Head of caudate nucleus (tissue), 42 donors: ENCODE measurements at regions not wholly inside any gene's neighbourhood (a gene's known extent, or its start where the extent isn't known, plus 50 kb on each side); places are given as distances from the start of the nearest gene placed in this dataset.

Source experiments
- DNase-seq, 42 donors: peaks; one replicate each; pipeline versions ENCODE4 v3.0.0 to v3.0.0-alpha.2; 2020 to 2021; ENCODE audit warnings: mixed read lengths in 7 of 42
- intact Hi-C: fragments of 100-400 bp; cut with DNase I; formaldehyde crosslinking; loops from one replicate; pipeline ENCODE4 v1.15.0; 2022

- intact Hi-C loops = no loop called here
- DNase-seq = no peak
These were observed 746.7 kb upstream of the TYRP1 start for GRCh38 chr9:11946531-11946930.

GRCh38 chr9:11962327-11962726 lies 730.9 kb upstream of the TYRP1 start:
- no peak for DNase-seq
- intact Hi-C loops = no loop called here

- intact Hi-C loops = no loop called here
- DNase-seq = no peak
These were observed 726.4 kb upstream of the TYRP1 start for GRCh38 chr9:11966786-11967185.

- DNase-seq = no peak
- intact Hi-C loops = no loop called here
These were observed 724.6 kb upstream of the TYRP1 start for GRCh38 chr9:11968631-11969030.

- DNase-seq = no peak
- intact Hi-C loops = no loop called here
These were observed 720.2 kb upstream of the TYRP1 start for GRCh38 chr9:11973011-11973410.

- DNase-seq = no peak
- intact Hi-C loops = no loop called here
These were observed 719.7 kb upstream of the TYRP1 start for GRCh38 chr9:11973511-11973910.

GRCh38 chr9:11992866-11993265 lies 700.3 kb upstream of the TYRP1 start:
- no peak for DNase-seq
- intact Hi-C loops = no loop called here

GRCh38 chr9:12014488-12014887 lies 678.7 kb upstream of the TYRP1 start:
- intact Hi-C loops = no loop called here
- DNase-seq = no peak

GRCh38 chr9:12054235-12054634 lies 639.0 kb upstream of the TYRP1 start:
- intact Hi-C loops = no loop called here
- no peak for DNase-seq

- no peak for DNase-seq
- intact Hi-C loops = no loop called here
These were observed 636.3 kb upstream of the TYRP1 start for GRCh38 chr9:12056874-12057273.

GRCh38 chr9:12060067-12060466 lies 633.1 kb upstream of the TYRP1 start:
- DNase-seq = no peak
- intact Hi-C loops = no loop called here

GRCh38 chr9:12060811-12061210 lies 632.4 kb upstream of the TYRP1 start:
- no peak for DNase-seq
- intact Hi-C loops = no loop called here

GRCh38 chr9:12065050-12065449 lies 628.1 kb upstream of the TYRP1 start:
- intact Hi-C loops = no loop called here
- no peak for DNase-seq

- intact Hi-C loops = no loop called here
- no peak for DNase-seq
These were observed 627.5 kb upstream of the TYRP1 start for GRCh38 chr9:12065686-12066085.

- DNase-seq = no peak
- intact Hi-C loops = no loop called here
These were observed 626.6 kb upstream of the TYRP1 start for GRCh38 chr9:12066455-12067035.

GRCh38 chr9:12069366-12069765 lies 623.8 kb upstream of the TYRP1 start:
- intact Hi-C loops = no loop called here
- DNase-seq = no peak

GRCh38 chr9:12085399-12085798 lies 607.8 kb upstream of the TYRP1 start:
- no peak for DNase-seq
- intact Hi-C loops = no loop called here

GRCh38 chr9:12091865-12092527 lies 601.2 kb upstream of the TYRP1 start:
- intact Hi-C loops = no loop called here
- no peak for DNase-seq

GRCh38 chr9:12094046-12094445 lies 599.1 kb upstream of the TYRP1 start:
- intact Hi-C loops = no loop called here
- DNase-seq = no peak

GRCh38 chr9:12095931-12096330 lies 597.3 kb upstream of the TYRP1 start:
- intact Hi-C loops = no loop called here
- DNase-seq = no peak

GRCh38 chr9:12133416-12133815 lies 559.8 kb upstream of the TYRP1 start:
- DNase-seq = no peak
- intact Hi-C loops = no loop called here
